ENCODE measurements at regions not wholly inside any gene's neighbourhood (a gene's known extent, or its start where the extent isn't known, plus 50 kb on each side); places are given as distances from the start of the nearest gene placed in this dataset.
A peak's percentile ranks its signal among the peaks of the same experiment; 100 is the strongest.

DNA sequence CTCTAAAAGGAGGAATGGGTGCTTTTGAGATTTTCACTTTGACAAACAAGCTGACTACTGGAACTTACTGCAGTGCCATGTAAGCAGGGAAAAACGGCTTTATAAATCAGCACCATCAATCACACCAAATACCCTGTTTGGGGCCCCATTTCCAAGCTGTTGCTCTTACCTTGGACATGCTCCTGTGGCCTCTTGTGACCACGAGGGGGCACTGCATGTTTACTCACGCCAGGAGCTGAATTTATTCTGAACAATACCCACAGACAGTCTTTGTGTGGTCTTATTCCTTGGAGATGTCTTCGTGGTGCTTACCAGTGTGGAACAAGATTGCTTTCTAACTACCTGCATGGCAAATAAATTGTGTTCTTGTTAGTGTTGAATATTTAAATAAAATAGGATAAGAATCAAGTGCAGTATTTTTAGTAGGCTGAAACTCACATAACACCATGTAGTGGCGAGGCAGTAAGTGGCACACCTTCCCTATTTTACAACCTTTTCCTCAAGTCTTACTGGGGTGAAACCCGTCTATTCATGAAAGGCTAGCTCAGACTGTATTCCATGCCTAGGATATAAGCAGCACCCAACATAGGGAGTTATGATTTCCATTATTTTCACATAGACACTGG, 155.5 kb upstream of the NMUR2 start:
- WGBS, 2 donors (ENCODE audit: low coverage in 1 of 2) = 33 to 38% methylated on average over 6 of the region's 6 CpGs
- Histone ChIP-seq H3K9me3 (no peaks in the 10 kb centered on the region), H3K4me3 (no peak overlapping the region), H3K27me3 (no peaks in the 10 kb centered on the region), H3K36me3 (no peaks in the 10 kb centered on the region), H3K27ac (no peak overlapping the region), H3K4me1 (no peaks in the 10 kb centered on the region)
- no peak for ATAC-seq
- TF ChIP-seq POLR2A (IDR thresholded peaks at IDR 0.05) = no peak
- no peak for TF ChIP-seq EP300 (IDR thresholded peaks at IDR 0.05)
- TF ChIP-seq, protein P1, sequence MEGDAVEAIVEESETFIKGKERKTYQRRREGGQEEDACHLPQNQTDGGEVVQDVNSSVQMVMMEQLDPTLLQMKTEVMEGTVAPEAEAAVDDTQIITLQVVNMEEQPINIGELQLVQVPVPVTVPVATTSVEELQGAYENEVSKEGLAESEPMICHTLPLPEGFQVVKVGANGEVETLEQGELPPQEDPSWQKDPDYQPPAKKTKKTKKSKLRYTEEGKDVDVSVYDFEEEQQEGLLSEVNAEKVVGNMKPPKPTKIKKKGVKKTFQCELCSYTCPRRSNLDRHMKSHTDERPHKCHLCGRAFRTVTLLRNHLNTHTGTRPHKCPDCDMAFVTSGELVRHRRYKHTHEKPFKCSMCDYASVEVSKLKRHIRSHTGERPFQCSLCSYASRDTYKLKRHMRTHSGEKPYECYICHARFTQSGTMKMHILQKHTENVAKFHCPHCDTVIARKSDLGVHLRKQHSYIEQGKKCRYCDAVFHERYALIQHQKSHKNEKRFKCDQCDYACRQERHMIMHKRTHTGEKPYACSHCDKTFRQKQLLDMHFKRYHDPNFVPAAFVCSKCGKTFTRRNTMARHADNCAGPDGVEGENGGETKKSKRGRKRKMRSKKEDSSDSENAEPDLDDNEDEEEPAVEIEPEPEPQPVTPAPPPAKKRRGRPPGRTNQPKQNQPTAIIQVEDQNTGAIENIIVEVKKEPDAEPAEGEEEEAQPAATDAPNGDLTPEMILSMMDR (IDR thresholded peaks at IDR 0.05) = peak; percentile 32 to 66 (median 49)

DNA sequence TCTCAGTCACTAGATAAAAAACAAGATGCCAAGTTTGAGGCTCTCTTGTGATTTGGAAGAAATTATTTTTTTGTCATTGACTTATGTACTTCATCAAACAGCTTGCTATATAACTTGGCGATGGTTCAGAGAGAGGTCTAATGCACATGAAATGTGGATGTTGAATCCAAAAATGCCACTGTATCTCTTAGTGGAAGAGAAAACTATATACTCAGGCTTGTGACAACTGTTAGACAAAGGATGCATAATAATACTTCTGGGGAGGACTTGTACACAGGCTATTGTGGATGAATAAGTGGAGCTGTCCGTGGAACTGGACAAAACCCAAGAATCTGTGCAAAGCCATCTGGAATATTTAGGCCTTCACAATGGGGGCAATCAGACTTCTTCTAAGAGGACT, 162.9 kb upstream of the NMUR2 start:
- H3K36me3 ChIP-seq = no peaks in the 10 kb centered on the region
- no peaks in the 10 kb centered on the region for H3K9me3 ChIP-seq
- no peak overlapping the region for H3K4me3 ChIP-seq
- WGBS, 2 donors (ENCODE audit: low coverage in 1 of 2) = 10 to 31% methylated on average over 1 to 2 of the region's 2 CpGs
- no peaks in the 10 kb centered on the region for H3K4me1 ChIP-seq
- H3K27me3 ChIP-seq = no peaks in the 10 kb centered on the region
- H3K27ac ChIP-seq = no peak overlapping the region
- TF ChIP-seq POLR2A (IDR thresholded peaks at IDR 0.05) (no peak), POLR2AphosphoS5 (IDR thresholded peaks at IDR 0.05) (no peak), EP300 (IDR thresholded peaks at IDR 0.05) (no peak)
- TF ChIP-seq, protein P1 (IDR thresholded peaks at IDR 0.05) = no peak
- no peak for ATAC-seq

GRCh38 chr5:152572812-152573211, 167.7 kb upstream of the NMUR2 start:
- H3K27ac ChIP-seq = no peak overlapping the region
- 74 to 100% methylated on average over 2 to 3 of the region's 3 CpGs for WGBS, 2 donors (ENCODE audit: low coverage in 1 of 2)
- no peak for ATAC-seq
- no peak overlapping the region for H3K4me3 ChIP-seq
- no peaks in the 10 kb centered on the region for H3K36me3 ChIP-seq
- H3K27me3 ChIP-seq = no peaks in the 10 kb centered on the region
- TF ChIP-seq, protein P1 (IDR thresholded peaks at IDR 0.05) = no peak
- no peak for TF ChIP-seq EP300 (IDR thresholded peaks at IDR 0.05)
- no peak for TF ChIP-seq POLR2AphosphoS5 (IDR thresholded peaks at IDR 0.05)
- TF ChIP-seq POLR2A (IDR thresholded peaks at IDR 0.05) = no peak
- no peaks in the 10 kb centered on the region for H3K9me3 ChIP-seq
- H3K4me1 ChIP-seq = no peaks in the 10 kb centered on the region

DNA sequence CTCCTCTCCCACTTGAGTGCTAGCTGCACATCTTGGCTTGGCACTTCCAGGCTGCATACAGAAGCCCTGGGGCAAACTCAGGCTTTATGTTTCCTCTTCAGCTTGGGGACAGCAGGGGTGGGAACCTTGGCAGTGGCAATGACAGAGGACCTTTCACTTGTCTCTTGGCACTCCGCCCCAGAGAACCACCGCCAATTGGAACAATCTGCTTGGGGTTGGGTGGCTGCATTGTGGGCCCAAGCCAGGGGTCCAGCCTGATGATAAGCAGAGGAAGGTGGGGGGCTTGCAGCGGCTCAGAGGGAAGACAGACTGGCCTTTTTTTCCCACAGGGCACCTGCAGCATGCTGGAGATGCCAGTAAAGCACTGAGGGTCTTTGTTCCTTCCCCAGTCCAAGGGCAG, 179.0 kb upstream of the NMUR2 start:
- H3K9me3 ChIP-seq = peaks cover 0 to 25% (median 0%) of the 10 kb centered on the region in 3 donors
- TF ChIP-seq, protein P1 (IDR thresholded peaks at IDR 0.05) = no peak
- no peak for TF ChIP-seq POLR2AphosphoS5 (IDR thresholded peaks at IDR 0.05)

GRCh38 chr5:152592416-152592815, 187.3 kb upstream of the NMUR2 start:
- Histone ChIP-seq H3K9me3 (peaks cover 0 to 14% (median 0%) of the 10 kb centered on the region in 3 donors), H3K4me3 (no peak overlapping the region), H3K4me1 (no peaks in the 10 kb centered on the region), H3K36me3 (no peaks in the 10 kb centered on the region), H3K27ac (no peak overlapping the region), H3K27me3 (no peaks in the 10 kb centered on the region)
- no peak for ATAC-seq
- 38 to 87% methylated on average over 2 of the region's 2 CpGs for WGBS, 2 donors (ENCODE audit: low coverage in 1 of 2)
- TF ChIP-seq, protein P1 (IDR thresholded peaks at IDR 0.05) = no peak
- no peak for TF ChIP-seq EP300 (IDR thresholded peaks at IDR 0.05)
- no peak for TF ChIP-seq POLR2AphosphoS5 (IDR thresholded peaks at IDR 0.05)
- TF ChIP-seq POLR2A (IDR thresholded peaks at IDR 0.05) = no peak

More for the DNA sequence above, 179.0 kb upstream of the NMUR2 start:
- no peaks in the 10 kb centered on the region for H3K4me1 ChIP-seq
- no CpG with 5 or more reads among the region's 3 CpGs for WGBS, 2 donors (ENCODE audit: low coverage in 1 of 2)
- ATAC-seq = no peak
- no peaks in the 10 kb centered on the region for H3K36me3 ChIP-seq
- no peak overlapping the region for H3K27ac ChIP-seq
- H3K4me3 ChIP-seq = no peak overlapping the region
- no peaks in the 10 kb centered on the region for H3K27me3 ChIP-seq
